ENCODE measurements at regions not wholly inside any gene's neighbourhood (a gene's known extent, or its start where the extent isn't known, plus 50 kb on each side); places are given as distances from the start of the nearest gene placed in this dataset.

GRCh38 chr6:27760464-27760863 lies 151.7 kb downstream of the OR2B2 start (continued):
- TF ChIP-seq MAZ (IDR thresholded peaks at IDR 0.05; ENCODE audit: borderline replicate concordance, low read depth, low read length) (no peak), EP300 (IDR thresholded peaks at IDR 0.05) (no peak), HEYL (CRISPR knock-in tag; IDR thresholded peaks at IDR 0.05) (no peak), RFX5 (IDR thresholded peaks at IDR 0.05) (no peak), TFCP2L1 (CRISPR knock-in tag; IDR thresholded peaks at IDR 0.05) (no peak), EHMT2 (IDR thresholded peaks at IDR 0.05; ENCODE audit: low read depth) (no peak), RARB (CRISPR knock-in tag; IDR thresholded peaks at IDR 0.05) (no peak), ZNF302 (CRISPR knock-in tag; IDR thresholded peaks at IDR 0.05) (no peak)

GRCh38 chr6:27759930-27760329 lies 152.3 kb downstream of the OR2B2 start:
- ChIA-PET POLR2A (no interaction called here), CTCF (interaction anchor here (1.1 to 6.5 kb wide), 4 partner anchors 8 to 36 kb away, joined by 3 to 45 read pairs (median 4); no protein-coding TSS in a partner anchor)
- WGBS (ENCODE audit: missing lambda C conversion rate) = 55% methylated on average over 1 of the region's 1 CpG
- no peak for DNase-seq (ENCODE audit: low read depth in 1 of 2, low spot score in 1 of 2)
- Histone ChIP-seq H3K4me3 (no peak overlapping the region), H3K9me3 (no peaks in the 10 kb centered on the region), H3K4me1 (no peaks in the 10 kb centered on the region), H3K27ac (no peak overlapping the region), H3K4me2 (no peak overlapping the region)
- no peak for FAIRE-seq
- TF ChIP-seq NFE2L2 (conservative IDR thresholded peaks at IDR 0.05; ENCODE audit: low read length) (no peak), E2F6 (IDR thresholded peaks at IDR 0.05; ENCODE audit: borderline replicate concordance, low read depth) (no peak), RCOR1 (IDR thresholded peaks at IDR 0.05; ENCODE audit: low read depth, low read length) (no peak), EHMT2 (IDR thresholded peaks at IDR 0.05; ENCODE audit: low read depth) (no peak), ZNF302 (CRISPR knock-in tag; IDR thresholded peaks at IDR 0.05) (no peak), MAFK (IDR thresholded peaks at IDR 0.05; ENCODE audit: partially characterized antibody) (no peak), MYC (IDR thresholded peaks at IDR 0.05; ENCODE audit: borderline replicate concordance, low read length) (no peak), ZC3H11A (IDR thresholded peaks at IDR 0.05) (no peak)
- ATAC-seq = no peak

- no peak for TF ChIP-seq BHLHE40 (IDR thresholded peaks at IDR 0.05; ENCODE audit: low read depth, low read length)
- TF ChIP-seq NR3C1 (IDR thresholded peaks at IDR 0.05) = no peak
- TF ChIP-seq JUN (IDR thresholded peaks at IDR 0.05) = no peak
- no peak for TF ChIP-seq BCL3 (IDR thresholded peaks at IDR 0.05)
- no peak for TF ChIP-seq PBX3 (IDR thresholded peaks at IDR 0.05)
- TF ChIP-seq RARB (CRISPR knock-in tag; IDR thresholded peaks at IDR 0.05) = no peak
- no peak for TF ChIP-seq KDM5A (IDR thresholded peaks at IDR 0.05)
- no peak for TF ChIP-seq MAFK (IDR thresholded peaks at IDR 0.05; ENCODE audit: partially characterized antibody)
- TF ChIP-seq TFCP2L1 (CRISPR knock-in tag; IDR thresholded peaks at IDR 0.05) = no peak
- TF ChIP-seq EP300 (IDR thresholded peaks at IDR 0.05) = no peak
- no peak for TF ChIP-seq CHD4 (IDR thresholded peaks at IDR 0.05; ENCODE audit: borderline replicate concordance)
- no peak for TF ChIP-seq MYC (IDR thresholded peaks at IDR 0.05; ENCODE audit: borderline replicate concordance, low read length)
- no peak for TF ChIP-seq HOXA7 (CRISPR knock-in tag; IDR thresholded peaks at IDR 0.05)
- TF ChIP-seq ZSCAN20 (CRISPR knock-in tag; IDR thresholded peaks at IDR 0.05) = no peak
- no peak for TF ChIP-seq SREBF2 (IDR thresholded peaks at IDR 0.05)
- no peak for TF ChIP-seq CTCF (IDR thresholded peaks at IDR 0.05)
- no peak for TF ChIP-seq FOXS1 (CRISPR knock-in tag; IDR thresholded peaks at IDR 0.05)
- TF ChIP-seq KDM1A (IDR thresholded peaks at IDR 0.05; ENCODE audit: low read depth) = no peak
- TF ChIP-seq FOSL2 (IDR thresholded peaks at IDR 0.05) = no peak
- no peak for TF ChIP-seq FOSL2 (CRISPR knock-in tag; IDR thresholded peaks at IDR 0.05)
- POLR2A ChIA-PET = no interaction called here
- CTCF ChIA-PET = interaction anchor here (6.5 kb wide), 1 partner anchor 14 kb away, joined by 45 read pairs; no protein-coding TSS in a partner anchor
- FAIRE-seq (no peak), DNase-seq (ENCODE audit: low read depth in 1 of 2, low spot score in 1 of 2) (no peak), ATAC-seq (no peak)
- H3K9me3 ChIP-seq = no peaks in the 10 kb centered on the region
- H3K4me1 ChIP-seq = no peaks in the 10 kb centered on the region
- no peak overlapping the region for H3K4me2 ChIP-seq
- no peak overlapping the region for H3K27ac ChIP-seq
- no peak overlapping the region for H3K4me3 ChIP-seq
- WGBS (ENCODE audit: missing lambda C conversion rate) = 73% methylated on average over 6 of the region's 10 CpGs
Observed at GRCh38 chr6:27758491-27758890, 153.7 kb downstream of the OR2B2 start.
